ENCODE measurements at regions not wholly inside any gene's neighbourhood (a gene's known extent, or its start where the extent isn't known, plus 50 kb on each side); places are given as distances from the start of the nearest gene placed in this dataset.

GRCh38 chr2:194954218-194954617 lies 702.8 kb upstream of the SLC39A10 start (continued):
- no peak for TF ChIP-seq CTCF (IDR thresholded peaks at IDR 0.05 in 2 of 3, conservative IDR thresholded peaks at IDR 0.05 in 1 of 3; ENCODE audit: borderline replicate concordance in 1 of 3, insufficient read depth in 1 of 3, low read depth in 2 of 3, low read length in 2 of 3)

GRCh38 chr2:194946826-194947225 lies 710.2 kb upstream of the SLC39A10 start:
- Histone ChIP-seq H3K9ac (ENCODE audit: low read length) (no peak overlapping the region), H3K4me3 (replicated peaks in 1 of 2; ENCODE audit: low read depth in 1 of 2, low read length in 2 of 2) (no peak overlapping the region), H3K9me3 (ENCODE audit: control insufficient read depth in 1 of 2, insufficient read depth in 1 of 2, low read depth in 1 of 2, low read length in 2 of 2) (no peaks in the 10 kb centered on the region), H2AFZ (ENCODE audit: low read depth, low read length, poor library complexity, severe bottlenecking) (no peak overlapping the region), H3K4me2 (ENCODE audit: low read length) (no peak overlapping the region), H3K4me1 (ENCODE audit: control insufficient read depth in 1 of 2, insufficient read depth in 2 of 2, low read length in 2 of 2) (no peaks in the 10 kb centered on the region), H3K36me3 (ENCODE audit: control insufficient read depth in 1 of 2, insufficient read depth in 2 of 2, low read length in 2 of 2) (no peaks in the 10 kb centered on the region), H4K20me1 (ENCODE audit: insufficient read depth) (no peaks in the 10 kb centered on the region), H3K27ac (ENCODE audit: low read depth, low read length) (no peak overlapping the region), H3K79me2 (ENCODE audit: insufficient read depth, low read length) (no peaks in the 10 kb centered on the region), H3K27me3 (ENCODE audit: insufficient read depth, low read length) (no peaks in the 10 kb centered on the region), H3K9me2 (ENCODE audit: insufficient read depth) (no peaks in the 10 kb centered on the region)
- RAD21 ChIA-PET (ENCODE audit: low non-redundant PET in 1 of 2, low total read pairs in 2 of 2, uncharacterized antibody in 2 of 2, unreplicated experiment in 2 of 2): no interaction called here
- no peak for DNase-seq (ENCODE audit: low read depth, low spot score)
- TF ChIP-seq ELF1 (IDR thresholded peaks at IDR 0.05; ENCODE audit: borderline replicate concordance, low read depth): no peak
- TF ChIP-seq ZFX (IDR thresholded peaks at IDR 0.05): no peak
- no peak for TF ChIP-seq MAX (IDR thresholded peaks at IDR 0.05)
- TF ChIP-seq SP1 (IDR thresholded peaks at IDR 0.05; ENCODE audit: low read depth): no peak
- TF ChIP-seq RAD21 (IDR thresholded peaks at IDR 0.05; ENCODE audit: low read depth): no peak
- no peak for TF ChIP-seq SIN3A (IDR thresholded peaks at IDR 0.05; ENCODE audit: low read depth)
- no peak for TF ChIP-seq CEBPB (IDR thresholded peaks at IDR 0.05; ENCODE audit: low read depth)
- no peak for TF ChIP-seq EZH2 (IDR thresholded peaks at IDR 0.05)
- TF ChIP-seq TCF7L2 (IDR thresholded peaks at IDR 0.05; ENCODE audit: borderline replicate concordance, extremely low read depth, insufficient read depth, insufficient read length): no peak
- no peak for TF ChIP-seq SRF (IDR thresholded peaks at IDR 0.05; ENCODE audit: low read depth)
- no peak for TF ChIP-seq POLR2AphosphoS5 (IDR thresholded peaks at IDR 0.05; ENCODE audit: low read depth, low read length)
- no peak for TF ChIP-seq CTCF (IDR thresholded peaks at IDR 0.05 in 2 of 3, conservative IDR thresholded peaks at IDR 0.05 in 1 of 3; ENCODE audit: borderline replicate concordance in 1 of 3, insufficient read depth in 1 of 3, low read depth in 2 of 3, low read length in 2 of 3)
- no peak for TF ChIP-seq EZH2phosphoT487 (IDR thresholded peaks at IDR 0.05; ENCODE audit: borderline replicate concordance)
- TF ChIP-seq ATF3 (IDR thresholded peaks at IDR 0.05): no peak
- no peak for TF ChIP-seq REST (IDR thresholded peaks at IDR 0.05; ENCODE audit: low read depth)
- TF ChIP-seq EGR1 (IDR thresholded peaks at IDR 0.05; ENCODE audit: low read depth): no peak
- TF ChIP-seq YY1 (IDR thresholded peaks at IDR 0.05; ENCODE audit: extremely low read depth, insufficient replicate concordance, low read depth, low read length): no peak
- TF ChIP-seq ZNF274 (IDR thresholded peaks at IDR 0.05; ENCODE audit: low read depth, low read length): no peak
- CTCF ChIA-PET: no interaction called here
- intact Hi-C loops (cut with micrococcal nuclease): no loop called here
- POLR2A ChIA-PET: no interaction called here
- no peak for ATAC-seq
- no TSS peak for BruUV-seq (replicated peaks)

Measured in HCT116 (cell line).